ENCODE measurements at regions not wholly inside any gene's neighbourhood (a gene's known extent, or its start where the extent isn't known, plus 50 kb on each side); places are given as distances from the start of the nearest gene placed in this dataset.

DNA sequence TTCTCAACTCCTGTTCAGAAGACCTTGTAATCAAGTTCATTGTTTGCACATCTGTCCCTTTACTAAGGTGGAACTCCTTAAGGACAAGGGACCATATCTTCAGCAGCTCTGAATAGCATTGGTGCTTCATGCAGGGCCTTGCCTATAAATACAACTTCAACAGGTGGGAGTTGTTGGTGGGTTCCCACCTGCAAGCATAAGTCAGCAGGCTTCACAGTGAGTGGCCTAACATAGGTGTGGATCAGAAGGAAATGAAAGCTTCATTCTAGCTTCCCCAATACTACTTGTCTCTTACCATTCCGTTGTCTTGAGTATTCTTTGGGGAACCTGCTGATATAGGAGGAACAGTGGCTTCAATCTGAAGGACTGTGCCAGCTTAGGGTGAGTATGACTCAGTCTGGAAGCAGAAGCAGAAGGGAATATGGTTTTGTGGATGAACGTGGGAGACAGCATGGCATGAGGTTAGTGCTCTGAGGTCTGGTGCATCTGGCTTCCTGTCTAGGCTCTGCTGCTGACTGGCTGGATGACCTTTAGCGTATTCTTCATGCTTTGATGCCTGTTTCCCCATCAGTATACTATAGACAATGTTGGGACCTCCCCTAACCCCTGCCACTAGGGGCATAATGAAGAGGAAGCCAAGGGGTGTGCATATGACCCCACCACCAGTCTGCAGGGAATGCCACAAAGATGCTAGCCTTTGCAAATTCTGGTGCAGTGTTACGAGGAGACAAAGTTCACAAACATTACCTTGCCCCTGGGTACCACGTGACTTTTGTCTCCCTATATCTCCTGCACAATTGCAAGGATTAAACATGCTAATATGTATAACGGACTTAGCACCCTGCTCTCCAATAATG, 192.3 kb downstream of the PALM2AKAP2 start:
- no peak for DNase-seq (ENCODE audit: low read depth in 3 of 3, low spot score in 1 of 3)

DNA sequence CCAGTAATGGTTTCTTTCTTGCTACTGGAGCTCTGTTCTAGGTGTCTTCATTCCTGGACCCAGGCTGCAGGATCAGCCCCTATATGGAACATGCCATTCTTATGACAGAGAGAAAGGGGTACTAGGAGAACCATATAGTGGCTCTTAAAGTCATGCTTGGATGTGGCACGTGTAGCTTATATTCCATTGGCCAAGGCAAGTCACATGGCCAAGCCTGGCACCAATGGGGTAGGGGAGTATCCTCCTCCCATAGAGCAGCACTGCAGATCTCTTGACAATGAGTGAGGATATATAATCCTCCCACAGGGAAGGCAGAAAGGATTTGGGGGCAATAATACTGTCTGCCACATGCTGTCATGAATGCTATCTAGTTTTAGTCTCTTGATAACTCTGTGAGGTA, 193.3 kb downstream of the PALM2AKAP2 start:
- no peak for DNase-seq (ENCODE audit: low read depth in 3 of 3, low spot score in 1 of 3)

DNA sequence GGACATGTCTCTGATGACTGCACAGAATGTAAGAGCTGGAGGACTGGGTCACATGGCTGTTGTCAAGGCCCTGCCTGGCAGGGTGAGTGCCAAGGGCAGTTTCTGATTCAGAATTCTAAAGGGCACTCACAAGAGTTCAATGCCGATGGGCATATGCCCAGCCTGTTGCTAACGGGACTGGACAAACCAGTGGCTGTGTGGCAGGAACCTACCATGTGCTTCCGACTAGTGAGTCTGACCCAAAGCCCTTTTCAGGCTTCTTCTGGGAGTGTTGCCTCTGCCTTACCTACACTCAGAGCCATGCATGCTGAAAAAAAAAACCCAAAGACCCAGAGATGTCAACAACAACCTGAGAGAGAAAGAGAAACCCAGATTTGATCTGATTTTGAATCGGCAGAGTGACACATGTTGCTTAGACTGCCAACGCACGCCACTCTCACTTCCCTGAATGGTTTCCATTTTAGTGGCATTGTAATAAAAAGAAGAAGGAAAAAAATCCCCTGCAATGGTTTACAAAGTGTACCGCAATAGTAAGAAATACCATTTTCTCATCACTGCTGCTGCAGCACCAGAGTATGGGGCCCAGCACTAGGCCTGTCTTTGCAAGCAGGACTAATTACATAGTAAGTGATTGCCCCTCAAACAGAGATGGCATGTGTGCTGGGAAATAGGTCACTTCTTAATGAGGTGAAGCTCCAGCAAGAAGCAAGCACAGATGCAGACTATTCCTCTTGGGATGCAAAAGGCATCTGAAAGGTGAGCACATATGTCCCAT, 194.3 kb downstream of the PALM2AKAP2 start:
- DNase-seq (ENCODE audit: low read depth in 3 of 3, low spot score in 1 of 3), result no peak

DNA sequence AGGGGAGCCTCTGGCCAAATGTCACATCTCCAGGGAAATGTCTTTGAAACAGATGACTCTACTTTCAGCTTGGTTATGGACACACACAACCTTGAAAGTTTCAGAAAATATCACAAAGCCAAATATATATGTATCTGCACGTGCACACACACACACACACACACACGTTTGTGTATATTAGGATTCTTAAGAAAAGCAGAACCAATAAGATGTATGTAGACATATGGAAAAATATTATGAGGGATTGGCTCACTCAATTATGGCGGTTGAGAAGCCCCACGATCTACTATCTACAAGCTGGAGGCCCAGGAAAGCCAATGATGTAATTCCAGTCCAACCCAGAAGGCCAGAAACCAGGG, 194.9 kb downstream of the PALM2AKAP2 start:
- no peak for DNase-seq (ENCODE audit: low read depth in 3 of 3, low spot score in 1 of 3)

DNA sequence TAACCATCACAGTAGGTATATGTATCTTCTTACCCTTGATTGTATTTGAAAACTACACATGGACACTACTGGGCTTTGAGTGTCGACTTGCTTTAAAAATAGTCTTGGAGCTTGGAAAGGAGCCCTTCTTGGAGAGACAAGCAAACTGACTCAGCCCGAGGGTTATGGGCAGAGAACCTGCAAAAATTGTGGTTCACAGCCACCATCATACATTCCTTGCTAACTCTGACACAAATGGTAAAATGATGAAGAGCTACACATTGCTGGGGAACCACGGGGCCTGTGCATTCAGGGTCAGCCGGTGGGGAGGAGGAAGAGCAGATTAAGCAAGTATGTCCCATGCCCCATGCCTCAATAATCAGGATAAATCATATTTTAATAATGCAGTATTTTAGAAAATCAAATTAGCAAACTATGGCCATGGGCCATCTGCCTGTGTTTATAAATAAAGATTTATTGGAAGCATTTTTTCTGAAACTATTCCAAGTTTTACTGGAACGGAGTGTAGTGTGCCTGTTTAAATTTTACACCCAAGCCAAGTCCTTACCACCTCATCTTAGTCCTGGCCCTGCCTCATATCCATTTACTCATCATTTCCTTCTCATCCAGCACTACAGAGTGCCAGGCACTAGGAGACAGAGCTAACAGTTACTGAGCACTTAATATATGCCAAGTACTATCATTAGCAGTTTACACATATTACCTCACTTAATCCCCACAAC, 195.7 kb downstream of the PALM2AKAP2 start:
- no peak for DNase-seq (ENCODE audit: low read depth in 3 of 3, low spot score in 1 of 3)

DNA sequence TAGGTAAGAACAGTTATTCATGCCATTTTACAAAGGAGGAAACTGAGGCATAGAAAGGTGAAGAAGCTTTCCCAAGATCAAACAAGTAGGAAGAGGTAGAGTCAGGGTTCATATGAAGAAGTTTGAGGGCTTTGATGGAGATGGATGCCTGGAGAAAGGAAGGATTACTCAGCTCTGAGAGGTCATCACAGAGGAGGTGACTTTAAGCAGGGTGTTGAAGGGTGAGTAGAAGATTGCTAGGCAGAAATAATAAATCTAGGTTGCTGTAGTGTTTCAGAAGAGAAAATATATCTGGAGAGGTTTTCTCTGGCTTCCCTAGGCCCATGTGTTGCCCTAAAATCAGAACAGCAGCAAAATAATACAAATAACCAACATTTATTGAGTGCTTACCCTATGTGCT, 196.3 kb downstream of the PALM2AKAP2 start:
- no peak for DNase-seq (ENCODE audit: low read depth in 3 of 3, low spot score in 1 of 3)

DNA sequence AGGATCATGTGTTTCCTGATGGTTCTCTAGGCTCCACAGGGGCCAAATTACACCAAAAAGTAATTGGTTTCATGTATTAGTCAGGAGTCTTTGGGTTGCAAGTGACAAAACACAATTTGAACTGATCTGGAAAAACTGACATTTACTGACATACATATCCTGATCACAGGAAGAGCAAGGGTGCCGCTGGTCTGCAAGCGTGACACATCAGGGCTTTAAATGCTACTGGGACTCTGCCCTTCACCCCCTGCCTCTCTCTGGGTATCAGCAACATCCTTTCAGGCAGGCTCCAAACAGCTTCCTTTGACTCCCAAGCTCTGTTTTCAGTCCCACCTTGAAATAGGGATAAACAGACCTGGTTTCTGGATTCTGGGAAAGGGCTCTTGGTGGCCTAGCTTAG, 197.5 kb downstream of the PALM2AKAP2 start:
- no peak for DNase-seq (ENCODE audit: low read depth in 3 of 3, low spot score in 1 of 3)

DNA sequence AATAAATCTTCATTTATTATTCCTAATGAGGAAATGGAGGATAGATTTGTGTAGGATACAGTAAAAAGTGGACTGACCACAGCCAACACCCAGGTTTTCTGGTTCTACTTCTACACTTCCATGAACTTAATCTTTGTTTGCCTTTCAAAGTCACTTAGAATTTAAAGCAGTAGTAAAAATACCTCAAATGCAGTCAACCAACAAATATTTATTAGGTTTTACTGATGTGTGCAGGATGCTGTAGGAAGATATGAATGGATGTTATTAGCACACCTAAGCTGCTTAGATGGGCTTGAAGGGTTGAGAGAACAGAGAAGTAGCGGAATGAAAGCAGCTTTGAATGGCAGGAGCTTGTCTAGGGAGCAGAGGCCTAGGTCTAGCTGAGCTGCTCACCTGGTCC, 201.1 kb downstream of the PALM2AKAP2 start:
- no peak for DNase-seq (ENCODE audit: low read depth in 3 of 3, low spot score in 1 of 3)

DNA sequence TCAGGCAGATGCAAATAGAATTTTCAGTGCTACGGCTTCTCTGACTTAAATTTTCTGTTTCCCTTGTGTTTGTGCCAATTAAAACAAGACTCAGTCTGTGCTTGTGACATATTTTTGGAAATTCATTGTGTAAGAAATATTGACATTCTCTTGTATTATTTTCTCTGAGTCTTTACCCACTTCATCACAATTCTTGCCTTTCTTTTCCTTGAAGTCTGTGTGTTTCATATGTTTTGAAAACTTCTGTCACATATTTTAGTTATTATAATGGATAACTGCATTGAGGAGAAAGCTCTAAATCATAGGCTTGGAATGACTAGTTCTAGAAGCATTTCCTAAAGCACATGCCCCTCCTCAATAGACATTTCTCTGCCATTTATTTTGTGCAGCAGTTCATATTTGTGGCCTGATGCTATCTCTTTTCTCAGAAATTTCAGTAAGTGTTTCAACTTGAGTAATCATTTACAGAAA, 206.6 kb downstream of the PALM2AKAP2 start:
- no peak for DNase-seq (ENCODE audit: low read depth in 3 of 3, low spot score in 1 of 3)

DNA sequence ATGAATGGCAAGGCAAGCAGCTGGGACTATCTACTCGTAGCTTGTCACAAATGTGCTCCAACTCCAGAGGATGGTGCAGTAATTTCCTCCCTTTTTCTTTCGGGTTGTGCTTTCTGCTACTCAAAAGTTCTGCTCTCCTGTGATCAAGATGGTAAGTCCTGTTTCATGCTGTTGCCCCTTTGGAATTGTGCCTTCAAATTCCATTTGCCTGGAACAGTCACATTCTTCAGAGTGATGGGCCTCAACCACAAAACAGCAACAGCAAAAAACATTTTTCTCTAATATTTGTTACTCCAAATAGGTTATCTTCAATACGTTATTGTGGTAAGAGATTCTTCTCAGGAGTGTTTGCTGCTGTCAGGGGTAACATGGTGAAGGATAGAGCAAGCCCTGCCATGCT, 209.3 kb downstream of the PALM2AKAP2 start:
- no peak for DNase-seq (ENCODE audit: low read depth in 3 of 3, low spot score in 1 of 3)

DNA sequence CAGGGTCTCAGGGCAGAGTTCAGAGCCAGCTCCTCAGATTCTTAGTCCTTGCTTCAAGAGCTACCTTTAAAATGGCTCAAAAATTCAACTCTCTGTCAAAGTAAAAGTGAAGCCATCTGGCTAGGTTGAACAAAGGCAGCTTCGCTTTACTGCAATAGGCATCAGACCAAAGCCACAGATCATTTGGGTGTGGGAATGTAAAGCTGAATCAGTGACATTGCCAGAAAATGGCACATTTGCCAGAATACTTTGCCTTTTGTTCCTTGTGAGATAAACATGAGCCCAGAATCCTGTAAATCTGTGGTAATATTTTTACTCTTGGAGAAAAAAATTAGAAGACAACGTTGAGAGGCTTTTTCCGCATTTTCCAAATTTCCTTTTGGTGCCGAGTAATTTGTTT, 210.5 kb downstream of the PALM2AKAP2 start:
- no peak for DNase-seq (ENCODE audit: low read depth in 3 of 3, low spot score in 1 of 3)

DNA sequence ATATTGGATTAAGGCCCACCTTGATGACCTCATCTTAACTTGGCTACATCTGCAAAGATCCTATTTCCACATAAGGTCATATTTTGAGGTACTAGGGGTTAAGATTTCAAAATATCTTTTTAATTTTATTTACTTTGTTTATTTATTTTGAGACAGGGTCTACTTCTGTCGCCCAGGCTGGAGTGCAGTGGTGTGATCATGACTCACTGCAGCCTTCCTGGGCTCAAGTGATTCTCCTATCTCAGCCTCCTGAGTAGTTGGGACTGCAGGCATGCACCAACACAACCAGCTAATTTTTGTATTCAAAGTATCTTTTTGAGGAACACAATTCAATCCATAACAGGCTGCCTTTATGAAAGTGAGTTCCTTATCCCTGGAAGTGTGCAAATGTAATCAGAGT, 212.3 kb downstream of the PALM2AKAP2 start:
- no peak for DNase-seq (ENCODE audit: low read depth in 3 of 3, low spot score in 1 of 3)

DNA sequence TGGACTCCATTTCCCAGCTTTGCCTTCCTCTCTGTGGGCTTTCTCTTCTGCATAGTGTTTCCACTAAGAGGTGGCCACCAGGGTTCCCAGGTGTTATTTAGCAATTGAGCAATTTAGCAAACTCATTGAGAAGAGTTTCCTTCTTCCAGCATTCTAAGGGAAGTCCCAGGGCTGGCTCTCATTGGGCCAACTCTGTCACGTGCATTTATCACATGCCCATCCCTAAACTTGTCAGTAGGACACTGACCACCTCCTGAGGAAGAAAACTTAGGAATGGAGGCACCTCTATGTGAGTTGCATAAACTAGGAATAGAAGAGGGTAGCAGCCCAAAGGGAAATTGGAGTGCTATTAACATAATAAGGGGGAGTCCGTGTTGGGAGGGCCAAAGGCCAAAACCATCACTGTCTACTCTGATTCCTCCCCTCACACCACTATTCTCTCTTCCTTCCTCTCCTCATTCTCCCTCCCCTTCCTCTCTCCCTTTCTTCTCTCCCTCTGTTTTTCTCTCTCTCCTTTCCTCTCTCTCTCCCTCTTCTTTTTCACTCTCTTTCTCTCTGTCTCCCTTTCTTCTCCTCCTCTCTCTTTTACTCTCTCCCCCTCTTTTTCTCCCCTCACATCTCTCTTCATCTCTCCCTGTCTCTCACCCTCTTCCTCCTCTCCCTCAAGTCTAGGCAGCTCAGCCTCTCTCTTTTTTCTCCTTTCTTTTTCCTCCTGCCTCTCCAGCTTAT, 213.4 kb downstream of the PALM2AKAP2 start:
- no peak for DNase-seq (ENCODE audit: low read depth in 3 of 3, low spot score in 1 of 3)

DNA sequence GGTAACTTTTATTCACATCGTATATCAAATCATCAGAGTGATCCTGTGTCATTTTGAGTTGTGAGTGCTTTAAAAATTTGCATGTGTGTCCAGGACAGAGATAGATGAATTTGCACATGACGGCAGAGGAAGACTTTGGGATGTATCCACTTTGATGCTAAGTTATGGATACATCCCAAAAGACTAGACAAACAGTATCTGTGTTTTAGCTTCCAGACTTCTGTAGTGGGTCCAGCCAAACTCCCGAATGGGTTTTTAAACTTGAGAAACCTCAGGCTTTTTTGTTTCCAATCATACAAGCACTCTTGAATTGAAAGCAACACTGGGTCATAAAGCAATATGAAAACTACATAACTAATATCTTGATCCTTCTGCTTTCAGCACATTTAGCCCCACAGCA, 213.8 kb downstream of the C9orf152 start:
- DNase-seq (ENCODE audit: low read depth in 3 of 3, low spot score in 1 of 3), result no peak

DNA sequence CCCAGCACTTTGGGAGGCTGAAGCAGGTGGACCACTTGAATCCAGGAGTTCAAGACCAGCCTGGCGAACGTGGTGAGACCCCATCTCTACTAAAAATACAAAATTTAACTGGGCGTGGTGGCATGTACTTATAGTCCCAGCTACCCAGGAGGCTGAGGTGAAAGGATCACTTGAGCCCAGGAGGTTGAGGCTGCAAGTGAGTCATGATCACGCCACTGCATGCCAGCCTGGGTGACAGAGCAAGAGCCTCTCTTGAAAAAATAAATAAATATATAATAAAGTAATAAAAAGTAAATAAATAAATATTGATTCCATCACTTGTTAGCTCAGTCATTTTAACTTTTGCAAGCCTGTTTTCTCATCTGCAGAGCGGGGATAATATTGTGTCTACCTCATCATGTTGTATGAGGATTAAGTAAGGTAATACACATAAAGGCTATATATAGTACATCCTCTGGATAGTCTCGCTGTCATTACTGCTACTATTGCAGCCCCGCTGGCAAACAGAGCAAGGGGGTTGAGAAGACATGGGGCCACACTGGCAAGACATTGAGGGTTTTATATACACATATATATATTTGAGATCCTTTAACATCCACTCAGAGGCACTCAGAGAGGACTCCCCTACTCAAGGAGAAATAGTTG, 210.9 kb downstream of the C9orf152 start:
- DNase-seq (ENCODE audit: low read depth in 3 of 3, low spot score in 1 of 3), result no peak

DNA sequence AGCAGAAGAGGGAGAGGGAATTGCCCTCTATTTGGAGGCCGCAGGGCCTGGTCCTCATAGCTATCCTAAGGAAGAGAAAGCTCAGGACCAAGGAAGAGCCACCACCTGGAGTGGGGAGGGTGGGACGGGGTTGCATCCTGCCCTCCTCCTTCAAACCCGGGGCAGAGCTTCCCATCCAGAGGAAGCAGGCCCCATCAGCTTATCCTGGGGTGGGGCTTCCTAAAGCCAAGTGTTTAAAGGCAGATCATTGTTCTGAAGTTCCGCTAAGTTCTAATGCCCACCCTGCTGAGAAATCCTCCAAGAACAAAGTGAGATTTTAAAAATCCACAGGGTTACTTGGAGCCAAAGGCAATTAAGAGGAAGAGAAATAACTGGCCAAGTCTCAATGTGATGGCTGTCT, 210.3 kb downstream of the C9orf152 start:
- no peak for DNase-seq (ENCODE audit: low read depth in 3 of 3, low spot score in 1 of 3)

DNA sequence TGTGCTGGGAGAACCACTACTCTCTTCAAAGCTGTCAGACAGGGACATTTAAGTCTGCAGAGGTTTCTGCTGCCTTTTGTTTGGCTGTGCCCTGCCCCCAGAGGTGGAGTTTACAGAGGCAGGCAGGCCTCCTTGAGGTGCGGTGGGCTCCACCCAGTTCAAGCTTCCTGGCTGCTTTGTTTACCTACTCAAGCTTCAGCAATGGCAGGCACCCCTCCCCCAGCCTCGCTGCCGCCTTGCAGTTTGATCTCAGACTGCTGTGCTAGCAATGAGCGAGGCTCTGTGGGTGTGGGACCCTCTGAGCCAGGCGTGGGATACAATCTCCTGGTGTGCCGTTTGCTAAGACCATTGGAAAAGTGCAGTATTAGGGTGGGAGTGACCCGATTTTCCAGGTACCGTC, 202.4 kb downstream of the C9orf152 start:
- peak in 1 of 3 donors; percentile 9 for DNase-seq (ENCODE audit: low read depth in 3 of 3, low spot score in 1 of 3)

DNA sequence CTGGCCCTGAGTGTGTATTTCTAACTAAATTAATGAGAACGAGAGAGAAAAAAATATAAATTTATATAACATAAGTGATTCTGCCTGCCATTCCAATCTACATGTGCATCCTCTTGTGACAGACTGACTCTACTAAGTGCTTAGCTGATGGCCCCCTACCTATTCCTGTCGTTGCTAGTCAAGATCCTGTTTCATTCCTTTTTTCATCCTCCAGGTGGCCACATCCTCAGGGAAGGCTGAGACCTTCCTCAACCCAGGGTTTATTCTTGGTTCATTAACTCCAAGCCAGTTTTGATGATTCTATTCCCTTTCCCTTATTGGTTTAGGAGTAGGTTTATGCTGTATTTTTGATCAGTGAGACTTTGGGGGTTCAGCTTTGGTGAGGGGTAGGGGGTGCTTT, 201.3 kb downstream of the C9orf152 start:
- DNase-seq (ENCODE audit: low read depth in 3 of 3, low spot score in 1 of 3), result no peak

DNA sequence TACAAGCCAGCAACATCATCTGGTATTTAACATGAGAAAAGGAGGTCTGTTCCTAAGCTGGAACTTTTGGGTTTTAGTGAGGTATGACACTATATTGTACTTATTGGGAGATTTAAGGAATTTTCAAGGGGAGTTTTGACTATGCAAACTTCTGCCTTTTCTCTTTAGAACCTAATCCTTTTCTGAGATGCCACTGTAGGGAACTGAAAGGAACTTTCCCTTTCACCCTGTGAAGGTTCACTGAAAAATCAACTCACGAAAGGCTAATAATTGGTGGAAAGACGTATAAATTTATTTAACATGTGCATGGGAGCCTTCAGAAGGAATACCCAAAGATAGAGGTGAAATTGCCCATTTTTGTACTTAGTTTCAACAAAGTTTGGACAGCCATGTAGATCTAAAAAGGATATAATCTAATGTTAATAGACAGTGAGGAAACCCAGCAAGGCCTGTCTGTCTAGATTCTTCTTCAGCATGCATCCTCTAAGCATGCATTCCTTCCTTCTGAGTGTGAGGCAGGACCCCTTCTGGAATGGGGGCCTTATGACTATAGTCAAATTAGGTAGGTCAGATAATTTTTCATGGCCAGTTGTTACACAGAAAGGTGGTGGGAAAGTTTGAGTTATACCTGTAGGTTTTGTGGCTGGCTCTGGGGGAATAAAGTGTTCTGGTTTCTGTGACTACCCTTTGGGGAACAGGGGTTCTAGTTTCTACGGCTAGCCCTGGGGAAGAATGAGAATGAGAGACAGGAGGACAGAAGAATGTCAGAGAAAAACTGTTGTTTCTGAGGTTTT, 200.3 kb downstream of the C9orf152 start:
- DNase-seq (ENCODE audit: low read depth in 3 of 3, low spot score in 1 of 3), result no peak

DNA sequence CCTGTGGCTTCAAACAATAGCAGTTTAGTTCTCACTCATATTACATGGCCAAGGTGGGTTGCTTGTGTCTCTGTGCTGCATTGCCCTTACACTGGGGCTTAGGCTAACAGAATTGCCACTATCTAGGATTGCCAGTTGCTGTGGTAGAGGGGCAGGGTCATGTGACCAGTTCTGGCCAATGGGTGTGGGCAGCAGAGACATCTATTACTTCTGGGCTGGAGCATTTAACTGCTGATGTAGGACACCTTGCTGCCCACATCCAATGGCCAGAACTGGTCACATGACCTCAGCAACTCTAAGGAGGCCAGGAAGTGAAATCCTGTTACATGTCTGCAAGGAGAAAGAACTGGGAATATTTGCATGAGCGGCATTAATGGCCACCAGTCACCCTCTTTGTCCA, 199.3 kb downstream of the C9orf152 start:
- no peak for DNase-seq (ENCODE audit: low read depth in 3 of 3, low spot score in 1 of 3)

Measured in stimulated activated CD4-positive, alpha-beta T cell treated with anti-CD3 and anti-CD28 coated beads, TNF-alpha, amount 100 ng/mL, for 1 hour (primary cell).